Gastroesophageal sphincter (tissue), 3 donors: ENCODE measurements at regions not wholly inside any gene's neighbourhood (a gene's known extent, or its start where the extent isn't known, plus 50 kb on each side); places are given as distances from the start of the nearest gene placed in this dataset.

Experiments used
- CTCF ChIP-seq, 4 experiments: fragments of 200-600 bp in 2 of 4; fragments of 450-650 bp in 2 of 4; sonication (generic) in 1 of 4; IDR thresholded peaks; one replicate each; pipeline ENCODE4 v1.5.1; 2017 to 2019; ENCODE audit warnings: antibody characterized with exemption in 4 of 4, mild to moderate bottlenecking in 2 of 4, moderate library complexity in 2 of 4
- POLR2A ChIP-seq, 2 donors: fragments of 450-650 bp; IDR thresholded peaks; one replicate each; pipeline ENCODE4 v1.6.1; 2017; ENCODE audit warnings: antibody characterized with exemption in 2 of 2, mild to moderate bottlenecking in 2 of 2, moderate library complexity in 1 of 2
- POLR2AphosphoS5 ChIP-seq: sonication (generic); formaldehyde crosslinking; IDR thresholded peaks from one replicate; pipeline ENCODE4 v1.6.1; 2017; ENCODE audit warnings: antibody characterized with exemption

GRCh38 chr12:39072658-39073057 is 167.3 kb upstream of the CPNE8 start:
- no peak for TF ChIP-seq CTCF (IDR thresholded peaks at IDR 0.05)
- no peak for TF ChIP-seq POLR2AphosphoS5
- TF ChIP-seq POLR2A (IDR thresholded peaks at IDR 0.05): no peak
